ENCODE measurements at regions not wholly inside any gene's neighbourhood (a gene's known extent, or its start where the extent isn't known, plus 50 kb on each side); places are given as distances from the start of the nearest gene placed in this dataset.

DNA sequence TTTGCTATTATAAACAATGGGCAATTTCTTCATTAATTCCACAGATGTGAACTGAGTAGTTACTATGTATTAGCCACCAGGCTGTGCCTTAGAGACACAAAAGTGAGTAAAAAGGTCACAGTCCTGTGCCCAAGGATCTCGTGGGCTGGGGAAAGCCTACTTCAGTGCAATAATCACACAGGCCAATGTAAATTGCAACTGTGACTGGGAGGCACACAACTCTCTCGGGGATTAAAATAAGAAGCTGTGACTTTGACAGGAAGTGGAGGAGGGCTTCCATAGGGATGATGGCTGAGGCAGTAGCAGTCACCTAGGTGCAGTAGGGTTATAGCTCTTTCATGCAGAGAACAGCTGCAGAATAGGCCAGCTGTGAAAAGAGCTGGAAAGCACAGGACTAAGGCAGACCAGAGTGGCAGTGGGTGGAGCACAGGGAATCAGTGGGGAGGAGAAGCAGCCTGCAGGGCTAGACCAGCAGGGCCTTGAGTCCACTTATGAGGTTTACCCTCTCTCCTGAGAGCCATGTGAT, 121.9 kb downstream of the MAB21L3 start:
- DNase-seq = no peak

DNA sequence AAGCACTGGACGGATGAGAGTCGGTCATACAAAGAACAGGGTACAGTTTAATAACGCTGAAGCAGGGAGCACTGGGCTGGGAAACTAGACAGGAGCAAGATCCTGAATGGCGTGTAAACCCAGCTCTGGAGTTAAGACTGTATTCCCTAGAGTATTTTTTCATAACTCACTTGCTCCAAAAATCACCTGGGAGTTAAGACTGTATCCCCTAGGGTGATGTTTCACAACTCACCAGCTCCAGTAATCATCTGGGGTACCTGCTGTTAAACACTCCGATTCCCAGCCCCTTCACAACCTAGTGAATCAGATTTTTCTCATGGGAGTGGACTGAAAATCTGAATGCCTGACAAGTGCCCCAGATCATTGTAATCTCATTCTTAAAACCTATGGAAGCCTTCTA, 123.2 kb downstream of the MAB21L3 start:
- no peak for DNase-seq

DNA sequence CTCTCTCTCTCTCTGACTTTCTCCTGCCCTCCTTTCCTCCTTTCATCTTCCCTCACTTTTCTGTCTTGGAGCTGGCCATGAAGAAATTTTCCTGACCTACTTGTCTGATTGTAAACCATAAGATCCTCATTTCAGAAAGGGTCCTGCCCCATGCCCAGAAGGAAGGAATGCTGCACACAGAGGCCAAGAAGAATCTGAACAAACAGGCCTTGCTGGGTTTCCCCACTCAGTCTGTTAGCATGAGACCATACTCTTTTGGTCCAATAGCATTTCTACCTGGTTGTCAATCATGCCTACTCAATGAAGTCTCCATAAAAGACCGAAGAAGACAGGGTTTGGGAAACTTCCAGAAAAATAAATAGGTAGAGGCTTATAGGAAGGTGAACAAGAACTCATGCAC, 128.7 kb downstream of the MAB21L3 start:
- no peak for DNase-seq

DNA sequence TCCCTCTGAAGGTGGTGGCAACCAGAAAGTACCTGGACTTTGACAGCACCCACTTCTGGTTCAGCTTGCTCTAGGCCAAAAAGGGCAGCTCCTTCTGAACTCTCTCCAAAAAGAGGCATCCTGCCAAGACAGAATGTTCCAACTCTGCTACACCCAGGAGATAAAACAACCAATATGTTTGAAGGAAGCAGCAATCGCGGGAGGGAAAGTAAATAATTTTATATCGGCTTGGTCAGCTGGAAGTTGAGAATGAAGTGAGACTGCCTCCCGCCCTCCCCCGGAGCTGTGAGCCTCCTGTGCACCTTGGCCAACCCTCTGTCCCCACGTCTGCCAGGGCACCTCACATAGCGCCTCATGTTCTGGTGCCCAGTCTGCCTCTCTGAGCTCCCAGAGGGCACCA, 130.3 kb upstream of the ATP1A1 start:
- no peak for DNase-seq

DNA sequence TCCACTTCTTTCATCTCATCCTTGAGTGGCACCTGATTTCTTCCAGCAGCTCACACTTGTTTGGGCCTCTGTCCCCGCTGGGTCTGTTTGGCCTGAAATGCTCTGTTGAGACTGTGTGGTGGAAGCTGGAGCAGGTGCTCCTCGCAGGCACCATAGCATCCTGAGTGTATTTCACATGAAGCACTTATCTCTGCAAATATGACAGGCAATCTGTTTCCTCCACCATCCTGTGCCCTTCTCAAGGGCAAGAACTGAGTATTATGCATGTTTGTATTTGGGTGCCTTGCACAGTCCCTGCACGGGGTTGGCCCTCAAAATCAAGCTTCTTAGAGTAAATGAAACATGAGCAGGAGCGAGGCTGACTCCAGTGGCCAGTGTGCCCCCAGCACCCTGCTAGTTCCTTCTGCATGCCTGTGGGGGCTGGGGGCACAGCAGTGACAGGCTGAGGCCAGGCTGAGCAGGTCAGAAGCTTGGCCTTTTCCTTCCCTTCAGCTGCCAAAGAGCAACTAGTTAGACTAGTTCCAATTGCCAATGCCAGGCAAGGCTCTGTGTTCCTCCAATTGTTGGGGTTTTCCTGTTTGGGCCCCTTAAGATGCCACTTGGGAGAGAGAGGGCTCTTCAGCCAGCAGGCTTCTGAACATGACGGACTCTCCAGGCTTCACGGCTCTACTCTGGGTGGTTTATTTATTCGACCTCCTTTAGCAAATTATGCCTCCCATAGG, 129.6 kb upstream of the ATP1A1 start:
- DNase-seq = peak; percentile 43

GRCh38 chr1:116246174-116246573, 126.9 kb upstream of the ATP1A1 start:
- no peak for DNase-seq

GRCh38 chr1:116252271-116252670, 120.8 kb upstream of the ATP1A1 start:
- no peak for DNase-seq

DNA sequence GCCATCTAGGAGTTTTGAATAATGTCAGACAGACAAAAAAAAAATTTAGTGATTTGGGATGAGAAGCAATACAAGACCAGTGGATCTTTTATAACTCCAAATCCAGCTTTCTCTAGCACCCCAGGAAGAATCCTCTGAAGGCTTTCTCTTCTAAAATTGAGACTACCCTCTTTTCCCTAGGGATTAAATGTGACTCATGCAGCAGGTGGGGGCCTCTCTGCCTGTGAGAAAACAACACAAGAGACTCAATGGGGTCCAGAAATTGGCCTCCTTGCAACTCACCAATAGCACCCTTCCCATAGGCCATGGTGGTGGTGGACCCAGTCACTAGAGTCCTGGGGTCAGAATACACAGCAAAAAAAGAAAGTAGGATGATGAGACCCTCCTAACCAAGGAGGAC, 120.3 kb upstream of the ATP1A1 start:
- DNase-seq = no peak

DNA sequence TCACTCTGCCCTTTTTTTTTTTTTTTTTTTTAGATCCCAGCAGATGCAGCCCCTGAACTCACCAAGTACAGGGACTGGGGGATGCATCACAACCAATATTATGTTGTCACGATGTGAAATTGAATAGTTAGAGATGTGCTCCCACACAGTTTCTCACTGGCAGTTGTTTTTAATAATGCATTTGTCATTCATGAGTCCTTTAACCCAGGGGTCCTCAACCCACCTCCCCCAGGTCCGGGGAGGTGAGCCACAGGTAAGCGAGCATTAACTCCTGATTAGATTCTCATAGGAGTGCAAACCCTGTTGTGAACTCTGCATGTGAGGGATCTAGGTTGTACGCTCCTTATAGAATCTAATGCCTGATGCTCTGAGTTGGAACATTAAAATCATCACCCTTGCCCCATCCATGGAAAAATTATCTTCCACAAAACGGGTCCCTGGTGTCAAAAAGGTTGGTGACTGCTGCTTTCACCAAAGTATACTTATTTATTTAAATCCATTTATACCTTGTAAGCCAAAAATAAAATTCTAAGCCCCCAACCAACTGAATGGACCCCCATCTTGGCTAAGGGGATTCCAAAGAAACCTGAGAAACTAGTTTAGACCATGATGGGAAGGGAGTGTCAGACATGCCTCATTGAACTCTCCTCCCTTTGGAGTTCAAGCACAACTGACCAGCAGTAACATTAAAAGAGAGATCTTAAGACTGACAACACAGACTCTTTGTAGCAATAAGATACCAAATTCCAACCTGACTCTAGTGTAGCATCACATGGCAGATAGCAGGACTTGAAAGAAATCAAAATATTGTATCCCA, 119.3 kb upstream of the ATP1A1 start:
- DNase-seq = no peak

DNA sequence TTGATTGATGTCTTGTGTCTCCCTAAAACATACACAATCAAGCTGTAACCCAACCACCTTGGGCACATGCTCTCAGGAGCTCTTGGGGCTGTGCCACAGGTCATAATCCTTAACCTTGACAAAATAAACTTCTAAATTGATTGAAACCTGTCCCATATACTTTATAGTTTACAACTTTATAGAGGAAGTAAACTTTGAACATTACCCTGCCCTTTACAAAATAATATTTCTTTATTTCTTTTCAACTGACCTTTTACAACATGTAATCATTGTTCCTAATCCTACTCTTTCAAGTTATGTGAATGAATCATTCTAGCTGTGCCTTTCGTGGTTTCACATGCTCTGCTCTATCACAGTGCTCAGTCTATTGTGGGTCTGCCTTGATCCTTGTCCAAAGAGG, 118.3 kb upstream of the ATP1A1 start:
- no peak for DNase-seq

- no peak for DNase-seq
Measured at GRCh38 chr1:116255486-116256285, 117.4 kb upstream of the ATP1A1 start.

GRCh38 chr1:116256286-116256649, 116.8 kb upstream of the ATP1A1 start:
- DNase-seq = no peak

DNA sequence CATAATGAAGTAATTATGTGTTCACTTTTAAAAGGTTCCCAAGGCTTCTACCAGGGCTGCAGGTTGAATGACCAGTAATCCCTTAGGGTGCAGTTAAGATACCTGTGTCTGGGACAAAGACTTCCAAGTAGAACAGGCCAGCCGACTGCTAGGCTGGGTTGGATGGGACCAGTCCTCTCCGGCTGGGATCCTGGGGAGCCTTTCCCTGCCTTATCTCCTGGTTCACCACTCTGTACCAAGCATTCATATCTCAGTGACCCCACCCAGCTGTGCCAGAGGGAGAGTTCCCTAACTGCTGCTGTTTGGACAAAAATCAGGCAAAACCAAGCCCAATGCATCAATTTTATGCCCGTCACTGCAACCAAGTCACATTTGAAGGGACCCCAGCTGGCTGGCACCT, 116.2 kb upstream of the ATP1A1 start:
- no peak for DNase-seq

DNA sequence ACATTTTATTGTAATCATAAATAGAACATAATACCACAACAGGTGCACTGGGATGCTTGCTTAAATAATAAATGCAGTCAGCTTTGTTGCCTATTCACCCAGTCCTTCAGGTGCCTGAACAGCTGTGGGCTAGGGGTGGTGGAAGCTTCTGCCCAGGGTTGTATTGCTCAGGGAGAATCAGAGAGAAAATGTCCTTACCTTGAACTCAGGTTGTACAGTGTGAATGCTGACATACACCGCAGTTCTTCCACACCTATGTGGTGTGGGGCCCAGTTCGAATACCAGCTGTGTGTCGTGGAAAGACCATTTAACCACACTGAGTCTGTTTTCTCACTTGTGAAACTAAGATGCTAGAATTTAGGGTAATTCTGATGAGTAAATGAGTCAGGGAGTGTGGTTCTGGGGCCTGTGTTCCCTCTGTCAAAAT, 115.7 kb upstream of the ATP1A1 start:
- DNase-seq = no peak

GRCh38 chr1:116257836-116258235, 115.2 kb upstream of the ATP1A1 start:
- no peak for DNase-seq

DNA sequence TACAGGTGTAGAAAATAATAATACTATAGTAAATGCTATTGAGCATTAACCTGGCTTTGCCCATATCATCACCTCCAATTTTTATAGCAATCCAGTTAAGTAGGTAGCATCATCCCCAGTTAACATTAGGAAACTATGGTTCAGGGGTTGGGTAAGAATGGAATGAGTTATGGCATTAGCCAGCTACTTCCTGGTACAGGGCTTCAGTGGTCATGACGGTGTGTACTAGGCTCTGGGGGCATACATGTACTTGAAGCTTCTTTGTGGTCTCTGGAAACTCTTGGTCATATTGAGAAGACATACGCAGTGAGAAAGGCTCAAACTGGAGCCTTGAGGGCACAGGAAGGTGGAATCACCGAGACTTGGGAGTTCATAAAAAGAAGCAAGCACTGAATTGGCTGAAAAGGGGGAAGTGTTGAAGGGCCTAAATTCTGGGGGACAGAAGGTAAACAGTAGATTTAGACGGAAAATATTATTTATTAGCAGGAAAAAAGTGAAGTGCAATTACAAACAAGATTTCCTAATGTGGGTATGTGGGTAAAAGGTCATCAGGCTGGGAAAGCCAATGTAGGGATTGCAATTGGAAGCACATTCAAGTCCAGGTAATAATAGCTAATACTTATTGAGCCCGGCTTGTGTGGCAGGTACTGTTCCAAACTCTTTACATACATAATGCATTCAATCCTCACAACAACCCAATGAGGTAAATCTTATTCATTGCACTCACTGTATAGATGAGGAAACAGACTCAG, 114.2 kb upstream of the ATP1A1 start:
- DNase-seq = no peak

- no peak for DNase-seq
Measured at GRCh38 chr1:116259663-116260062, 113.4 kb upstream of the ATP1A1 start.

DNA sequence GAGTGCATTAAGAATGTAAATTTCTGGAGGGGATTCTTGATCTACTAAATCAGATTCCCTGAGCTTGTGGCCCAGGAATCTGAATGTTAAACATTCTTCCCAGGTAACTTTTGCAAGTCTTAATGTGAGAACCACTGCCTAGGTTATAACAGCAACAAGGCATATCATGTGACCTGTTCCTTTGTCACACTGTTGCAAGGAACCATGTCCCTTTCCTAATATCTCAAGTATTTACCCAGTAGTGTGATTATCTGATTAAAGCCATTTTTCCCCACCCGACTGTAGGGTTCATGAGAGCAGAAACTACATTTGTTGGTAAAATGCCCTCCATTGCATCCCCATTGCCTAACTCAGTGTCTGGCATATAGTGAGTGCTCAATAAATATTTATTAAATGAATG, 112.9 kb upstream of the ATP1A1 start:
- no peak for DNase-seq

- DNase-seq = no peak
Measured at GRCh38 chr1:116260621-116261020, 112.4 kb upstream of the ATP1A1 start.

DNA sequence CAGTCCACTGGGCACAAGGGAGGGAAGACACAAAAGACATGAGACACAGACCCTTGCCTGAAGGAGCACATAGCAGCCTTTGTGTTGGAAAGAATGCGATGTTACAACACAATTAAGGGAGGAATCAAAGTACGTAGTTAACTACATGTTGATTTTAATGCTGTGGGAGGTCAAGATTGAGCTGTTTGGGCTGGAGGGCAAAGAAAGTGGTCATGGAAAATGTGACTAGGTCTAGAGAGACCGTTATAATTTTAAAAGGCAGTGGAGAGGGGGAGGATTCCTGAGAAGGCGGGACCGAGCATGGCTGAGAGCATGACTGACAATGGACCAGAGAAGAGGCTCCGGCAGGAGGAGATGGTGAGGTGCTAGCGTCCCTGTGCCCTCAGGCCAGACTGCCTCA, 111.8 kb upstream of the ATP1A1 start:
- no peak for DNase-seq

DNA sequence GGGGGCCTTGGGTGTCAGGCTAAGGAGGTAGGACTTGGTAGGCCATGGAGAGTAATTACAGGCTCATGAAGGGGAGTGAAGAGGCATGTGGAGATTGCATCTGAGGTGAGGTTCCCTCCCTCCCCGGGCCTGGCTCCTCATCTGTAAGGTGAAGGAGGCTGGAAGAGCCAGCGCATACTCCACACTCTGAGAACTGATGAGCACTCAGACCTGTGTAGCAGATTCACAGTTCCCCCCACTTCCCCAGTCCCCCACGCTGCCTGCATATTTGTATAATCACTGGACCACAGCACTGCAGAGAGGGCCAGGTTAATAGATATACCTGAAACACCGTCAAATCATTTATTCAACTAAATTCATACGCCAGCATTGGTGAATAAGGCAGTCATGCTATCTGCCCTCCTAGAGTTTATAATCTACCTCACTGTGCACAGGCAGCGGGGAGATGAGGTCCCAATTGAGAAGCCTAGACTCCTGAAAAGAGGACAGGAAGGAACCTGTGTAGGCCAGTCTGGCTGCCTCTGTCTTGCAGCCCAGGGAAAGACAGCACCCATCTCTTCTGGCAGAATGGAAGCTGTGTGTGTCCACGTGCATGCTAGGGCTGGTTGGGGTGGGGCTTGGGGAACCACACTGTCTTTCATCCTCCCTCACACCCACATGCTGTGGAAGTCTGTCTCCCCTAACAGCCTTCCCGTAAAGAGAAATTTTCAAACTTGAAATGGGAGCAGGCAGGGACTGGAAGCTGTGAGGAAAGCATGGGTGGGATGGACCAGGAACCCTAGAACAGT, 110.6 kb upstream of the ATP1A1 start:
- no peak for DNase-seq

- no peak for DNase-seq
Measured at GRCh38 chr1:116262995-116263385, 110.1 kb upstream of the ATP1A1 start.
